Thyroid gland (tissue), 4 donors: ENCODE measurements at regions not wholly inside any gene's neighbourhood (a gene's known extent, or its start where the extent isn't known, plus 50 kb on each side); places are given as distances from the start of the nearest gene placed in this dataset.

Experiments used
- CTCF ChIP-seq, 6 experiments: fragments of 200-600 bp in 3 of 6; fragments of 450-650 bp in 3 of 6; sonication (generic) in 3 of 6; IDR thresholded peaks; one replicate each; pipeline ENCODE4 v1.5.1; 2016 to 2019; ENCODE audit warnings: antibody characterized with exemption in 6 of 6, mild to moderate bottlenecking in 2 of 6, inconsistent platforms in 1 of 6, moderate library complexity in 1 of 6
- POLR2A ChIP-seq, 2 donors: fragments of 450-650 bp; IDR thresholded peaks; one replicate each; pipeline ENCODE4 v1.6.1; 2017; ENCODE audit warnings: antibody characterized with exemption in 2 of 2, mild to moderate bottlenecking in 2 of 2, moderate library complexity in 1 of 2

GRCh38 chr11:127230392-127230791, 229.8 kb upstream of the KIRREL3 start:
- no peak for TF ChIP-seq CTCF (IDR thresholded peaks at IDR 0.05)
- no peak for TF ChIP-seq POLR2A (IDR thresholded peaks at IDR 0.05)
